AG04449 (cell line): ENCODE measurements at regions not wholly inside any gene's neighbourhood (a gene's known extent, or its start where the extent isn't known, plus 50 kb on each side); places are given as distances from the start of the nearest gene placed in this dataset.

ENCODE experiments used
- CTCF ChIA-PET: fragments of 350-600 bp; formaldehyde crosslinking; extraction: SDS; loops from one replicate; lab custom pipeline; 2021; ENCODE audit warnings: antibody characterized with exemption; lab: Yijun Ruan, JAX
- POLR2A ChIA-PET: fragments of 400-600, 350-600 bp; formaldehyde crosslinking; extraction: SDS; loops from one replicate; lab custom pipeline; 2020; ENCODE audit warnings: antibody characterized with exemption, inconsistent platforms; lab: Yijun Ruan, JAX
- DNase-seq: peaks from one replicate; pipeline ENCODE4 v3.0.0-alpha.2; 2010; ENCODE audit warnings: low read depth, low spot score
- H3K4me3 ChIP-seq: 2 replicates; pipeline ENCODE4 v1.5.1; 2011; ENCODE audit warnings: low read depth, mild to moderate bottlenecking, control low read depth, low read length
- TF ChIP-seq, protein P1 (sequence below): IDR thresholded peaks from one replicate; pipeline ENCODE4 v1.5.1; 2011; ENCODE audit warnings: mild to moderate bottlenecking, moderate library complexity, low read length, control low read depth, inconsistent platforms; ENCODE audit not compliant: insufficient read depth; ENCODE audit errors: missing control alignments

GRCh38 chr15:31457631-31458526, 131.2 kb downstream of the KLF13 start:
- TF ChIP-seq, protein P1, sequence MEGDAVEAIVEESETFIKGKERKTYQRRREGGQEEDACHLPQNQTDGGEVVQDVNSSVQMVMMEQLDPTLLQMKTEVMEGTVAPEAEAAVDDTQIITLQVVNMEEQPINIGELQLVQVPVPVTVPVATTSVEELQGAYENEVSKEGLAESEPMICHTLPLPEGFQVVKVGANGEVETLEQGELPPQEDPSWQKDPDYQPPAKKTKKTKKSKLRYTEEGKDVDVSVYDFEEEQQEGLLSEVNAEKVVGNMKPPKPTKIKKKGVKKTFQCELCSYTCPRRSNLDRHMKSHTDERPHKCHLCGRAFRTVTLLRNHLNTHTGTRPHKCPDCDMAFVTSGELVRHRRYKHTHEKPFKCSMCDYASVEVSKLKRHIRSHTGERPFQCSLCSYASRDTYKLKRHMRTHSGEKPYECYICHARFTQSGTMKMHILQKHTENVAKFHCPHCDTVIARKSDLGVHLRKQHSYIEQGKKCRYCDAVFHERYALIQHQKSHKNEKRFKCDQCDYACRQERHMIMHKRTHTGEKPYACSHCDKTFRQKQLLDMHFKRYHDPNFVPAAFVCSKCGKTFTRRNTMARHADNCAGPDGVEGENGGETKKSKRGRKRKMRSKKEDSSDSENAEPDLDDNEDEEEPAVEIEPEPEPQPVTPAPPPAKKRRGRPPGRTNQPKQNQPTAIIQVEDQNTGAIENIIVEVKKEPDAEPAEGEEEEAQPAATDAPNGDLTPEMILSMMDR: no peak
- CTCF ChIA-PET: interaction anchor here (1.1 to 3.7 kb wide), 7 partner anchors 14 to 243 kb away, joined by 3 to 13 read pairs (median 7); no protein-coding TSS in a partner anchor
- POLR2A ChIA-PET: interaction anchor here (1.5 kb wide), 1 partner anchor 14 kb away, joined by 3 read pairs; no protein-coding TSS in a partner anchor
- peak; percentile 75 for DNase-seq
- H3K4me3 ChIP-seq: no peak overlapping the region

- CTCF ChIA-PET: interaction anchor here (0.6 to 3.7 kb wide), 12 partner anchors 10 to 32 kb away, joined by 3 to 13 read pairs (median 3); no protein-coding TSS in a partner anchor
- H3K4me3 ChIP-seq: no peak overlapping the region
- POLR2A ChIA-PET: interaction anchor here (1.5 kb wide), 1 partner anchor 14 kb away, joined by 3 read pairs; no protein-coding TSS in a partner anchor
- TF ChIP-seq, protein P1: no peak
- no peak for DNase-seq
These were observed 132.2 kb downstream of the KLF13 start for GRCh38 chr15:31458596-31459399.

DNA sequence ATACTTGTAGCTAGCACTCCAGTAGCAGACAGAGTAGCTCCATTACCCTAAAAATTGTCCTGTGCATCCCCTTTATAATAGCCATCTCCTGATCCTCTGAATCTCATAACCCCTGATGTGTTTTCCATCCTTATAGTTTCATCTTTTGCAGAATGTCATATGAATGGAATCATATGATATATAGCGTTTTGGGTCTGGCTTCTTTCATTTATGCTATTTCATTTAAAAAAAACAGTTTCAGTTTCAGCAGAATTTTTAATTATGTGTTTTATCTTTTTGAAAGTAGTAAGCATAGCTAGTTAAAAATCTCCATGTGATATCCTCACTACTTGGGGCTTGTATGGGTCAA, 132.7 kb downstream of the KLF13 start:
- no peak overlapping the region for H3K4me3 ChIP-seq
- DNase-seq: no peak
- TF ChIP-seq, protein P1: no peak
- ChIA-PET CTCF (interaction anchor here (0.6 to 3.7 kb wide), 9 partner anchors 10 to 31 kb away, joined by 3 to 13 read pairs (median 3); no protein-coding TSS in a partner anchor), POLR2A (no interaction called here)

DNA sequence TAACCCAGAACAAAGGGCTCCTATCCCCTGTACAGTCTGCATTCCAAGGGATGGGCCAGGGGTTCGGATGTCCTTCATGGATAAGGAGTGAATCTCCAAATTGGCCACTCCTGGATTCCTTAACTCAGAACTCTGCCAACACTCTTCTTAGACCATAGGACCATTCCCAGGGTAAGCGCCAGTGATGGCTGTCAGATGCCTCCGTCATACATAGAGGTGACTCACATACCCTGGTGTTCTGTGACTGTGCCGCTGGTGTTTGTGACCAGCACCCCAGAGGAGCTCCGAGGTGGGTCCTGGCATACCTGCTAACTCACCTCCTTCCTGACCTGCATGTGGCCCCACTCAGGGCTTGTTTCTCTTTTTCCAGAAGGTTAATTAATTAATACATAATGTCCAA, 134.7 kb downstream of the KLF13 start:
- no peak overlapping the region for H3K4me3 ChIP-seq
- DNase-seq: no peak
- TF ChIP-seq, protein P1: no peak
- ChIA-PET POLR2A (no interaction called here), CTCF (interaction anchor here (1.0 to 1.2 kb wide), 2 partner anchors 15 to 27 kb away, joined by 3 to 4 read pairs; no protein-coding TSS in a partner anchor)

DNA sequence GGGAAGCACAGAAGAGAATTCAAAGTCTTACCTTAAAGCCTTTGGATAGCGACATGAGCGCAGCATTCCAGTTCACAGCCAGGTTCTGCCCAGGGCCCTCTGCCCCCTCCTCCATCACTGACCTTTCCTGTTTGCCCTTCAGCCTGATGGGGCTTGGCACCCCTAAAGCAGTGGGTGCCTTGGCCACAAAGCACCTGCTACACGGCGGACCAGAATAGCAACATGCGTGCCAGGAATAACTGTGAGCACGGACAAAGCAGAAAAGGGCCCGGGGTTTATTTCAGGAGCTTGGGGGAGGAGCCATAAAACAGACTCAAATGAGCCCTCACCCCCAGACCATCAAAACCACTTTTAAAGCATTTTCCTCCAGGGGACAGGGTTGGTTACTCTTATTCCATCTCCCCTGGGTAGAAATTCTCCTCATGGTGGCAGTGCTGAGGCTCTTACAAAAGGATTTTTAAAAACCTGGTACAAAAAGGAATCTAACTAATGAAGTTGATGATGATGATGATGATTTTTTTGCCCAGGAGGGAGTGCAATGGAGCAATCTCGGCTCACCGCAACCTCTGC, 135.4 kb downstream of the KLF13 start:
- ChIA-PET CTCF (interaction anchor here (1.2 kb wide), 1 partner anchor 14 kb away, joined by 3 read pairs; no protein-coding TSS in a partner anchor), POLR2A (no interaction called here)
- TF ChIP-seq, protein P1: no peak
- H3K4me3 ChIP-seq: no peak overlapping the region
- DNase-seq: no peak
